Bronchial epithelial cell (primary cell): ENCODE measurements at regions not wholly inside any gene's neighbourhood (a gene's known extent, or its start where the extent isn't known, plus 50 kb on each side); places are given as distances from the start of the nearest gene placed in this dataset.

Experiments used
- DNase-seq: peaks from one replicate; pipeline ENCODE4 v3.0.0-alpha.2; 2010; ENCODE audit warnings: low read depth
- FAIRE-seq: peaks from 2 replicates; lab custom pipeline; 2011; peaks lifted over from hg19 to GRCh38; lab: Jason Lieb, UNC
- H3K27me3 ChIP-seq: 2 replicates; pipeline ENCODE4 v1.5.1; 2011; ENCODE audit warnings: low read length; ENCODE audit not compliant: control insufficient read depth, insufficient read depth
- H3K36me3 ChIP-seq: 2 replicates; pipeline ENCODE4 v1.5.1; 2011; ENCODE audit warnings: low read length; ENCODE audit not compliant: control insufficient read depth, insufficient read depth
- H3K4me3 ChIP-seq: 2 replicates; pipeline ENCODE4 v1.5.1; 2011; ENCODE audit warnings: mild to moderate bottlenecking, low read depth, low read length, control low read depth
- TF ChIP-seq, protein P1 (sequence below): IDR thresholded peaks from 2 replicates; pipeline ENCODE4 v1.5.1; 2011; ENCODE audit warnings: mild to moderate bottlenecking, moderate library complexity, low read length, control low read depth, inconsistent platforms; ENCODE audit not compliant: insufficient read depth, severe bottlenecking

GRCh38 chr18:45322343-45322742, 292.9 kb upstream of the SLC14A2 start:
- TF ChIP-seq, protein P1, sequence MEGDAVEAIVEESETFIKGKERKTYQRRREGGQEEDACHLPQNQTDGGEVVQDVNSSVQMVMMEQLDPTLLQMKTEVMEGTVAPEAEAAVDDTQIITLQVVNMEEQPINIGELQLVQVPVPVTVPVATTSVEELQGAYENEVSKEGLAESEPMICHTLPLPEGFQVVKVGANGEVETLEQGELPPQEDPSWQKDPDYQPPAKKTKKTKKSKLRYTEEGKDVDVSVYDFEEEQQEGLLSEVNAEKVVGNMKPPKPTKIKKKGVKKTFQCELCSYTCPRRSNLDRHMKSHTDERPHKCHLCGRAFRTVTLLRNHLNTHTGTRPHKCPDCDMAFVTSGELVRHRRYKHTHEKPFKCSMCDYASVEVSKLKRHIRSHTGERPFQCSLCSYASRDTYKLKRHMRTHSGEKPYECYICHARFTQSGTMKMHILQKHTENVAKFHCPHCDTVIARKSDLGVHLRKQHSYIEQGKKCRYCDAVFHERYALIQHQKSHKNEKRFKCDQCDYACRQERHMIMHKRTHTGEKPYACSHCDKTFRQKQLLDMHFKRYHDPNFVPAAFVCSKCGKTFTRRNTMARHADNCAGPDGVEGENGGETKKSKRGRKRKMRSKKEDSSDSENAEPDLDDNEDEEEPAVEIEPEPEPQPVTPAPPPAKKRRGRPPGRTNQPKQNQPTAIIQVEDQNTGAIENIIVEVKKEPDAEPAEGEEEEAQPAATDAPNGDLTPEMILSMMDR, result no peak
- DNase-seq (no peak), FAIRE-seq (no peak)
- Histone ChIP-seq H3K4me3 (no peak overlapping the region), H3K36me3 (no peaks in the 10 kb centered on the region), H3K27me3 (no peaks in the 10 kb centered on the region)

GRCh38 chr18:45324101-45324494, 291.2 kb upstream of the SLC14A2 start:
- Histone ChIP-seq H3K4me3 (no peak overlapping the region), H3K36me3 (no peaks in the 10 kb centered on the region), H3K27me3 (no peaks in the 10 kb centered on the region)
- TF ChIP-seq, protein P1, result no peak
- FAIRE-seq (no peak), DNase-seq (no peak)

GRCh38 chr18:45324495-45325113, 290.7 kb upstream of the SLC14A2 start:
- no peaks in the 10 kb centered on the region for H3K36me3 ChIP-seq
- FAIRE-seq (peak; percentile 62), DNase-seq (peak; percentile 91)
- no peak overlapping the region for H3K4me3 ChIP-seq
- TF ChIP-seq, protein P1, result no peak
- H3K27me3 ChIP-seq, result no peaks in the 10 kb centered on the region

GRCh38 chr18:45325778-45326177, 289.5 kb upstream of the SLC14A2 start:
- DNase-seq, result no peak
- no peaks in the 10 kb centered on the region for H3K36me3 ChIP-seq
- no peak for FAIRE-seq
- H3K27me3 ChIP-seq, result no peaks in the 10 kb centered on the region
- TF ChIP-seq, protein P1, result no peak
- H3K4me3 ChIP-seq, result no peak overlapping the region

DNA sequence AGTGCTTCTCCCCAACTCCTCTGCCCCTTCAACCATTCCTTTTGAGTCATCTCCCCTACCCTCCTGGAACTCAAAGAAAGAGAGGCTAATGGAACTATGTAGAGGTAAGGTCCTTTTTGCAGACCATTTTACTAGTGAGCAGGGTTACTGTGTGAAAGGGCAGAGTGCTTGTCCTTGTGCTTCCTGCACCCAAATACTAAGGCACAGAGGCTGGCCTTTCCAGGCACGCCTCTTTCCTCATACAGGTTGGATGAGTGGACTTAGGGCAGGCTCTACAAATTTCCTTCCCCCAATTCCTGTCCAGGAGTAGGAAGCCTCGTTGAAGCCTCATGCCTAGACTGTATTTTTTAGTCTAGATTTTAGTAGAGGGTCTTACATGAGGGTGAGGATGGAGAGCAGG, 288.8 kb upstream of the SLC14A2 start:
- Histone ChIP-seq H3K27me3 (no peaks in the 10 kb centered on the region), H3K36me3 (no peaks in the 10 kb centered on the region), H3K4me3 (no peak overlapping the region)
- FAIRE-seq (no peak), DNase-seq (no peak)
- TF ChIP-seq, protein P1, result no peak

- no peak for DNase-seq
- no peaks in the 10 kb centered on the region for H3K27me3 ChIP-seq
- H3K36me3 ChIP-seq, result no peaks in the 10 kb centered on the region
- no peak for FAIRE-seq
- H3K4me3 ChIP-seq, result no peak overlapping the region
- TF ChIP-seq, protein P1, result no peak
These were observed 287.0 kb upstream of the SLC14A2 start for GRCh38 chr18:45328296-45328695.
